GM12878 (cell line): ENCODE measurements at regions not wholly inside any gene's neighbourhood (a gene's known extent, or its start where the extent isn't known, plus 50 kb on each side); places are given as distances from the start of the nearest gene placed in this dataset.

Source experiments
- ATAC-seq: fragments of 200-7000 bp; cut with Tn5 transposase; 3 replicates; pipeline ENCODE4 v1.9.1; 2020; ENCODE audit warnings: mild to moderate bottlenecking, moderate library complexity
- BruUV-seq: library from RNA; stranded (reverse); fragments of 400-500 nt; replicated peaks from 2 replicates; lab custom pipeline; 2021; lab: Mats Ljungman, UMichigan
- CTCF ChIA-PET: fragments of 300-600 bp; sonication (Branson Sonifier 250); formaldehyde crosslinking; extraction: SDS; loops from one replicate; lab custom pipeline; 2021; ENCODE audit warnings: inconsistent platforms; lab: Yijun Ruan, JAX
- POLR2A ChIA-PET: fragments of 350-600 bp; formaldehyde crosslinking; extraction: SDS; loops from one replicate; lab custom pipeline; 2021; ENCODE audit warnings: inconsistent platforms; lab: Charles Lee
- RAD21 ChIA-PET: fragments of 300-600 bp; sonication (Branson Sonifier 250); formaldehyde crosslinking; loops from one replicate; lab custom pipeline; 2023; ENCODE audit warnings: antibody characterized with exemption; ENCODE audit not compliant: unreplicated experiment; lab: Charles Lee
- SMC1A ChIA-PET: fragments of 300-600 bp; sonication (Branson Sonifier 250); formaldehyde crosslinking; loops from one replicate; lab custom pipeline; 2023; ENCODE audit not compliant: unreplicated experiment, uncharacterized antibody; lab: Charles Lee
- DNase-seq: peaks from one replicate; pipeline ENCODE4 v3.0.0-alpha.2; 2011; ENCODE audit warnings: low read depth, low spot score
- FAIRE-seq: peaks from 3 replicates; lab custom pipeline; 2011; peaks lifted over from hg19 to GRCh38; lab: Jason Lieb, UNC
- H2AFZ ChIP-seq: 2 replicates; pipeline ENCODE4 v1.6.0; 2011; ENCODE audit warnings: low read depth, low read length, control low read depth; ENCODE audit not compliant: control insufficient read depth
- H3K27ac ChIP-seq: 2 replicates; pipeline ENCODE4 v1.5.1; 2011; ENCODE audit warnings: control low read depth; ENCODE audit not compliant: control insufficient read depth, insufficient read depth
- H3K27me3 ChIP-seq, 2 experiments: replicated peaks in 1 of 2; 2 replicates each; pipeline versions ENCODE4 v1.6.0 to v1.6.1; 2011; ENCODE audit warnings: low read length in 1 of 2; ENCODE audit not compliant: control insufficient read depth in 2 of 2, insufficient read depth in 2 of 2
- H3K36me3 ChIP-seq, 2 experiments: 2 replicates each; pipeline ENCODE4 v1.5.1; 2011; ENCODE audit warnings: low read length in 1 of 2; ENCODE audit not compliant: control insufficient read depth in 2 of 2, insufficient read depth in 2 of 2
- H3K4me1 ChIP-seq: 2 replicates; pipeline ENCODE4 v1.6.1; 2011; ENCODE audit warnings: mild to moderate bottlenecking, low read length, moderate library complexity, mixed read lengths; ENCODE audit not compliant: control insufficient read depth, insufficient read depth
- H3K4me2 ChIP-seq: 2 replicates; pipeline ENCODE4 v1.6.0; 2011; ENCODE audit warnings: control low read depth; ENCODE audit not compliant: control insufficient read depth, insufficient read depth
- H3K4me3 ChIP-seq: fragments of 200-600 bp; sonication (generic); 2 replicates; pipeline ENCODE4 v1.5.1; 2016
- H3K79me2 ChIP-seq: 2 replicates; pipeline ENCODE4 v1.6.0; 2011; ENCODE audit warnings: low read length; ENCODE audit not compliant: control insufficient read depth, insufficient read depth
- H3K9ac ChIP-seq: 2 replicates; pipeline ENCODE4 v1.8.0; 2011; ENCODE audit warnings: low read length, control low read depth, mixed read lengths; ENCODE audit not compliant: control insufficient read depth, insufficient read depth
- H3K9me3 ChIP-seq: replicated peaks from 3 replicates; pipeline ENCODE4 v1.5.1; 2011; ENCODE audit warnings: mild to moderate bottlenecking, low read length; ENCODE audit not compliant: control insufficient read depth, insufficient read depth
- H4K20me1 ChIP-seq: 2 replicates; pipeline ENCODE4 v1.6.0; 2011; ENCODE audit not compliant: control insufficient read depth, insufficient read depth
- ATF7 ChIP-seq: fragments of 450-650 bp; IDR thresholded peaks from 2 replicates; pipeline ENCODE4 v1.6.1; 2016; ENCODE audit warnings: low read depth, mild to moderate bottlenecking
- BCL11A ChIP-seq: IDR thresholded peaks from 2 replicates; pipeline ENCODE4 v1.6.1; 2011; ENCODE audit warnings: low read depth, low read length
- CHD1 ChIP-seq: IDR thresholded peaks from 2 replicates; pipeline ENCODE4 v1.6.1; 2012; ENCODE audit warnings: low read depth, low read length, improper control_type of control experiment
- CHD2 ChIP-seq: IDR thresholded peaks from 2 replicates; pipeline ENCODE4 v1.6.1; 2011; ENCODE audit warnings: low read depth, low read length, improper control_type of control experiment, borderline replicate concordance
- ESRRA ChIP-seq: IDR thresholded peaks from 2 replicates; pipeline ENCODE4 v1.6.1; 2012; ENCODE audit warnings: mild to moderate bottlenecking, low read length, improper control_type of control experiment
- ETV6 ChIP-seq, 2 experiments: fragments of 450-650 bp in 1 of 2; IDR thresholded peaks in 1 of 2; conservative IDR thresholded peaks in 1 of 2; 2 replicates each; pipeline ENCODE4 v1.6.1; 2014; ENCODE audit warnings: antibody characterized with exemption in 1 of 2, borderline replicate concordance in 1 of 2, low read depth in 1 of 2, mild to moderate bottlenecking in 1 of 2, moderate library complexity in 1 of 2
- GATAD2B ChIP-seq: fragments of 450-650 bp; conservative IDR thresholded peaks from 2 replicates; pipeline ENCODE4 v1.6.1; 2017; ENCODE audit warnings: low read depth, mild to moderate bottlenecking, moderate library complexity
- HDGF ChIP-seq: fragments of 450-650 bp; IDR thresholded peaks from 2 replicates; pipeline ENCODE4 v1.6.1; 2016; ENCODE audit warnings: antibody characterized with exemption
- MEF2B ChIP-seq: fragments of 450-650 bp; IDR thresholded peaks from 2 replicates; pipeline ENCODE4 v1.6.1; 2018; ENCODE audit warnings: mild to moderate bottlenecking, moderate library complexity; ENCODE audit not compliant: partially characterized antibody, poor library complexity, severe bottlenecking
- MTA2 ChIP-seq: fragments of 450-650 bp; IDR thresholded peaks from 2 replicates; pipeline ENCODE4 v1.6.1; 2016; ENCODE audit warnings: low read depth, mild to moderate bottlenecking, moderate library complexity
- NFXL1 ChIP-seq: fragments of 450-650 bp; IDR thresholded peaks from 2 replicates; pipeline ENCODE4 v1.6.1; 2017; ENCODE audit warnings: antibody characterized with exemption, mild to moderate bottlenecking, borderline replicate concordance
- NR2F1 ChIP-seq: fragments of 450-650 bp; conservative IDR thresholded peaks from 2 replicates; pipeline ENCODE4 v1.6.1; 2017; ENCODE audit warnings: mild to moderate bottlenecking
- ZNF217 ChIP-seq: fragments of 450-650 bp; IDR thresholded peaks from 2 replicates; pipeline ENCODE4 v1.6.1; 2017; ENCODE audit warnings: antibody characterized with exemption, mild to moderate bottlenecking
- WGBS: methylation state at CpG from one replicate; pipeline ENCODE4 v1.1.6; 2016; ENCODE audit warnings: low lambda C conversion rate; ENCODE audit not compliant: insufficient replicate concordance, insufficient coverage; ENCODE audit errors: missing lambda C conversion rate; 5-methylcytosine and 5-hydroxymethylcytosine counted together
- in situ Hi-C: fragments of 300-500 bp; cut with MboI; formaldehyde crosslinking; loops from 9 replicates; pipeline ENCODE4 v1.14.3; 2018; ENCODE audit warnings: mixed read lengths
- intact Hi-C: fragments of 100-400 bp; cut with micrococcal nuclease; formaldehyde crosslinking; loops from one replicate; pipeline ENCODE4 v1.14.2; 2022; ENCODE audit not compliant: unreplicated experiment
- TF ChIP-seq, protein P1 (sequence below): IDR thresholded peaks from 2 replicates; pipeline ENCODE4 v1.6.1; 2011; ENCODE audit warnings: low read depth, low read length, improper control_type of control experiment, borderline replicate concordance
- TF ChIP-seq, protein P2 (sequence below): fragments of 450-650 bp; IDR thresholded peaks from 2 replicates; pipeline ENCODE4 v1.6.1; 2017; ENCODE audit warnings: mild to moderate bottlenecking, low read depth, inconsistent platforms; ENCODE audit not compliant: poor library complexity, severe bottlenecking
- TF ChIP-seq, protein P3 (sequence below): IDR thresholded peaks from 2 replicates; pipeline ENCODE4 v1.6.1; 2011; ENCODE audit warnings: borderline replicate concordance, low read depth, mild to moderate bottlenecking, moderate library complexity, mixed read lengths, low read length; ENCODE audit not compliant: insufficient read depth; ENCODE audit errors: extremely low read length
- TF ChIP-seq, protein P4 (sequence below): fragments of 450-650 bp; IDR thresholded peaks from 2 replicates; pipeline ENCODE4 v1.6.1; 2017; ENCODE audit warnings: low read depth, mild to moderate bottlenecking, moderate library complexity

DNA sequence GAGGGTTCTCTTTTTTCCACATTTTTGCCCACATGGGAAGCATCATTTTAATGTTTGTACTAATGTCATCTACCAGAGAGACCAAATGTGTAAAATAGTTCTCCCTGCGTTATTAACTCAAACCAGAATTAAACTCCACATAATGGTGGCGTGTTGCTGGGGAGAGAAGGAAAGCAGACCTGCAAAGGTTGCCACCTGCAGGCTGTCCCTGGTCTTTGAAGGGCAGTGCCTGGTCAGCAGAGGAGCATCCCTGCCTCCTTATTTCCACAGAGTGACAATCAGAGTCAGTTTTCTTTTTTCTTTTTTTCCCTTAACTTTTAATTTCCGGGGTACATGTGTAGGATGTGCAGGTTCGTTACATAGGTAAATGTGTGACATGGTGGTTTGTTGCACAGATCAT lies 214.5 kb downstream of the TBX18 start (continued):
- TF ChIP-seq, protein P1, sequence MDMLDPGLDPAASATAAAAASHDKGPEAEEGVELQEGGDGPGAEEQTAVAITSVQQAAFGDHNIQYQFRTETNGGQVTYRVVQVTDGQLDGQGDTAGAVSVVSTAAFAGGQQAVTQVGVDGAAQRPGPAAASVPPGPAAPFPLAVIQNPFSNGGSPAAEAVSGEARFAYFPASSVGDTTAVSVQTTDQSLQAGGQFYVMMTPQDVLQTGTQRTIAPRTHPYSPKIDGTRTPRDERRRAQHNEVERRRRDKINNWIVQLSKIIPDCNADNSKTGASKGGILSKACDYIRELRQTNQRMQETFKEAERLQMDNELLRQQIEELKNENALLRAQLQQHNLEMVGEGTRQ: no peak

DNA sequence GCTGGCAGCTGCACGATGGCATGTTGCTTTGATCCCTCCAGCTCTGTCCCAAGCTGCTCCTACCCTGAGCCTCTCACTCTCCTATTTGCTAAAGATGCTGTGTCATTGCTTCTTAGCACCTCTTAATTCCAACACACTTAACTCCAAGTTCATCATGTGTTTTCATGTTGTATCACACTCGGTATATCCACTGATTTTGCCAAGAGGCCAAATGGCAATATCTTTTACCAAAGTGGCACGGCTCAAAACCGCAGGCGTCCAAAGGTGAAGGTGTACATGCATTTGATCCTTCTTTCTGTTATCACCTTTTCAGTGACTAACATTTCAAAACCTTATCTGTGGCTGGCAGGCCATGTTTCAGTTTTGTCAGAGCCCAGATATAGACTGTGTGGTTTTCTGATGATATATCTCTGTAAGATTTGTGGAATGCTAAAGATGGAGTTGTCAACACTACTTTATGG lies 217.0 kb downstream of the TBX18 start:
- in situ Hi-C loops: no loop called here
- BruUV-seq: no TSS peak
- WGBS: 60% methylated on average over 5 of the region's 5 CpGs
- TF ChIP-seq, protein P2, sequence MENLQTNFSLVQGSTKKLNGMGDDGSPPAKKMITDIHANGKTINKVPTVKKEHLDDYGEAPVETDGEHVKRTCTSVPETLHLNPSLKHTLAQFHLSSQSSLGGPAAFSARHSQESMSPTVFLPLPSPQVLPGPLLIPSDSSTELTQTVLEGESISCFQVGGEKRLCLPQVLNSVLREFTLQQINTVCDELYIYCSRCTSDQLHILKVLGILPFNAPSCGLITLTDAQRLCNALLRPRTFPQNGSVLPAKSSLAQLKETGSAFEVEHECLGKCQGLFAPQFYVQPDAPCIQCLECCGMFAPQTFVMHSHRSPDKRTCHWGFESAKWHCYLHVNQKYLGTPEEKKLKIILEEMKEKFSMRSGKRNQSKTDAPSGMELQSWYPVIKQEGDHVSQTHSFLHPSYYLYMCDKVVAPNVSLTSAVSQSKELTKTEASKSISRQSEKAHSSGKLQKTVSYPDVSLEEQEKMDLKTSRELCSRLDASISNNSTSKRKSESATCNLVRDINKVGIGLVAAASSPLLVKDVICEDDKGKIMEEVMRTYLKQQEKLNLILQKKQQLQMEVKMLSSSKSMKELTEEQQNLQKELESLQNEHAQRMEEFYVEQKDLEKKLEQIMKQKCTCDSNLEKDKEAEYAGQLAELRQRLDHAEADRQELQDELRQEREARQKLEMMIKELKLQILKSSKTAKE: peak; percentile 91
- peak; percentile 92 for TF ChIP-seq ATF7
- TF ChIP-seq MTA2: peak; percentile 99
- peak; percentile 97 for TF ChIP-seq MEF2B
- peak; percentile 99 for TF ChIP-seq NR2F1
- TF ChIP-seq, protein P3, sequence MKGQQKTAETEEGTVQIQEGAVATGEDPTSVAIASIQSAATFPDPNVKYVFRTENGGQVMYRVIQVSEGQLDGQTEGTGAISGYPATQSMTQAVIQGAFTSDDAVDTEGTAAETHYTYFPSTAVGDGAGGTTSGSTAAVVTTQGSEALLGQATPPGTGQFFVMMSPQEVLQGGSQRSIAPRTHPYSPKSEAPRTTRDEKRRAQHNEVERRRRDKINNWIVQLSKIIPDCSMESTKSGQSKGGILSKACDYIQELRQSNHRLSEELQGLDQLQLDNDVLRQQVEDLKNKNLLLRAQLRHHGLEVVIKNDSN: no peak
- TF ChIP-seq CHD2: peak; percentile 54; the same call in 1 of the 2 replicates
- peak; percentile 86 for TF ChIP-seq GATAD2B
- no peak for TF ChIP-seq NFXL1
- no peak for TF ChIP-seq ETV6 (conservative IDR thresholded peaks at IDR 0.05 in 1 of 2, IDR thresholded peaks at IDR 0.05 in 1 of 2; ENCODE audit: borderline replicate concordance in 1 of 2, low read depth in 1 of 2)
- 0 out of 2 replicates have a peak, but pooled peaks have one; percentile 28 for TF ChIP-seq ESRRA
- peak; percentile 67; the same call in 1 of the 2 replicates for TF ChIP-seq HDGF
- TF ChIP-seq BCL11A: peak; percentile 81; the same call in 1 of the 2 replicates
- TF ChIP-seq ZNF217: peak; percentile 90; the same call in 1 of the 2 replicates
- TF ChIP-seq CHD1: no peak
- TF ChIP-seq, protein P4, sequence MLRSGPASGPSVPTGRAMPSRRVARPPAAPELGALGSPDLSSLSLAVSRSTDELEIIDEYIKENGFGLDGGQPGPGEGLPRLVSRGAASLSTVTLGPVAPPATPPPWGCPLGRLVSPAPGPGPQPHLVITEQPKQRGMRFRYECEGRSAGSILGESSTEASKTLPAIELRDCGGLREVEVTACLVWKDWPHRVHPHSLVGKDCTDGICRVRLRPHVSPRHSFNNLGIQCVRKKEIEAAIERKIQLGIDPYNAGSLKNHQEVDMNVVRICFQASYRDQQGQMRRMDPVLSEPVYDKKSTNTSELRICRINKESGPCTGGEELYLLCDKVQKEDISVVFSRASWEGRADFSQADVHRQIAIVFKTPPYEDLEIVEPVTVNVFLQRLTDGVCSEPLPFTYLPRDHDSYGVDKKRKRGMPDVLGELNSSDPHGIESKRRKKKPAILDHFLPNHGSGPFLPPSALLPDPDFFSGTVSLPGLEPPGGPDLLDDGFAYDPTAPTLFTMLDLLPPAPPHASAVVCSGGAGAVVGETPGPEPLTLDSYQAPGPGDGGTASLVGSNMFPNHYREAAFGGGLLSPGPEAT: peak; percentile 94

More for the DNA sequence above, 217.0 kb downstream of the TBX18 start:
- peak; percentile 88 for ATAC-seq
- H3K4me3 ChIP-seq: no peak overlapping the region
- intact Hi-C loops: loop anchor here (1.0 to 10.0 kb wide), 4 partner anchors 28 to 213 kb away; no protein-coding TSS in a partner anchor
- no peak for FAIRE-seq
- H4K20me1 ChIP-seq: no peaks in the 10 kb centered on the region
- H3K9me3 ChIP-seq: no peaks in the 10 kb centered on the region
- H3K79me2 ChIP-seq: no peaks in the 10 kb centered on the region
- ChIA-PET POLR2A (interaction anchor here (0.5 to 1.4 kb wide), 2 partner anchors 137 to 778 kb away, joined by 3 to 4 read pairs; no protein-coding TSS in a partner anchor), SMC1A (interaction anchor here (1.1 to 4.7 kb wide), 16 partner anchors 11 to 235 kb away, joined by 3 to 40 read pairs (median 5); no protein-coding TSS in a partner anchor), CTCF (interaction anchor here (1.2 to 1.9 kb wide), 2 partner anchors 10 to 33 kb away, joined by 5 to 10 read pairs; no protein-coding TSS in a partner anchor), RAD21 (interaction anchor here (0.9 to 3.0 kb wide), 9 partner anchors 9 to 222 kb away, joined by 3 to 15 read pairs (median 5); no protein-coding TSS in a partner anchor)
- no peaks in the 10 kb centered on the region for H3K36me3 ChIP-seq
- 0 out of 2 replicates have a peak overlapping the region, but pooled peaks have one; percentile 9 for H3K4me2 ChIP-seq
- no peaks in the 10 kb centered on the region for H3K27me3 ChIP-seq
- no peak overlapping the region for H3K27ac ChIP-seq
- H3K9ac ChIP-seq: no peak overlapping the region
- peak; percentile 31 for DNase-seq
- H2AFZ ChIP-seq: no peak overlapping the region
- H3K4me1 ChIP-seq: no peaks in the 10 kb centered on the region
